Astrocyte of the cerebellum (primary cell): ENCODE measurements at regions not wholly inside any gene's neighbourhood (a gene's known extent, or its start where the extent isn't known, plus 50 kb on each side); places are given as distances from the start of the nearest gene placed in this dataset.

Source experiments
- DNase-seq: peaks from one replicate; pipeline ENCODE4 v3.0.0-alpha.2; 2011; ENCODE audit warnings: low read depth
- H3K4me3 ChIP-seq: 2 replicates; pipeline ENCODE4 v1.5.1; 2011; ENCODE audit warnings: mild to moderate bottlenecking, low read depth, low read length, moderate library complexity
- in situ Hi-C: cut with HindIII; loops from 2 replicates; pipeline ENCODE4 v1.10.0; 2017; ENCODE audit warnings: low sequenced_read_pairs
- TF ChIP-seq, protein P1 (sequence below): IDR thresholded peaks from 2 replicates; pipeline ENCODE4 v1.5.1; 2012; ENCODE audit warnings: low read length, low read depth, moderate library complexity, mild to moderate bottlenecking; ENCODE audit errors: missing control alignments

DNA sequence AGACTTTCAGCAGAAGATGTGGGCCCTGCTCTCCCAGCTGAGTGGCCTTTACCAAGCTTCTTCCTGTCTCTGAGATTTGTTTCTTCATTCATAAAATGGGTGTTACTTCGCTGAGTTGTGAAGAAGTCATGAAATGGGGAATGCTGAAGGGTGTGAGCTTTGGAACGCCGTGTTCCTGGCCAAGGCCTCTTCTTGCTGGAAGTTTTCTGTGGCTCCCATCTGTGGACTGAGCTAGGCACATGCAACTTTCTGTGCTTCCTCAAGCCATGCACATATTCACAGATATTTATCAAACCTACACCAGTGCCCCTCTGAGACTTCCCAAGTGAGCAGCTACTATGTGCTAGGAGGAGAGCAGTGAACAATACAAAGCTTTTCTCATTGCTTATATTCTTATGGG is 106.3 kb upstream of the JUN start:
- no peak for DNase-seq
- TF ChIP-seq, protein P1, sequence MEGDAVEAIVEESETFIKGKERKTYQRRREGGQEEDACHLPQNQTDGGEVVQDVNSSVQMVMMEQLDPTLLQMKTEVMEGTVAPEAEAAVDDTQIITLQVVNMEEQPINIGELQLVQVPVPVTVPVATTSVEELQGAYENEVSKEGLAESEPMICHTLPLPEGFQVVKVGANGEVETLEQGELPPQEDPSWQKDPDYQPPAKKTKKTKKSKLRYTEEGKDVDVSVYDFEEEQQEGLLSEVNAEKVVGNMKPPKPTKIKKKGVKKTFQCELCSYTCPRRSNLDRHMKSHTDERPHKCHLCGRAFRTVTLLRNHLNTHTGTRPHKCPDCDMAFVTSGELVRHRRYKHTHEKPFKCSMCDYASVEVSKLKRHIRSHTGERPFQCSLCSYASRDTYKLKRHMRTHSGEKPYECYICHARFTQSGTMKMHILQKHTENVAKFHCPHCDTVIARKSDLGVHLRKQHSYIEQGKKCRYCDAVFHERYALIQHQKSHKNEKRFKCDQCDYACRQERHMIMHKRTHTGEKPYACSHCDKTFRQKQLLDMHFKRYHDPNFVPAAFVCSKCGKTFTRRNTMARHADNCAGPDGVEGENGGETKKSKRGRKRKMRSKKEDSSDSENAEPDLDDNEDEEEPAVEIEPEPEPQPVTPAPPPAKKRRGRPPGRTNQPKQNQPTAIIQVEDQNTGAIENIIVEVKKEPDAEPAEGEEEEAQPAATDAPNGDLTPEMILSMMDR: no peak
- no peak overlapping the region for H3K4me3 ChIP-seq
- in situ Hi-C loops: loop anchor here (5.0 kb wide), 1 partner anchor 53 kb away; no protein-coding TSS in a partner anchor

DNA sequence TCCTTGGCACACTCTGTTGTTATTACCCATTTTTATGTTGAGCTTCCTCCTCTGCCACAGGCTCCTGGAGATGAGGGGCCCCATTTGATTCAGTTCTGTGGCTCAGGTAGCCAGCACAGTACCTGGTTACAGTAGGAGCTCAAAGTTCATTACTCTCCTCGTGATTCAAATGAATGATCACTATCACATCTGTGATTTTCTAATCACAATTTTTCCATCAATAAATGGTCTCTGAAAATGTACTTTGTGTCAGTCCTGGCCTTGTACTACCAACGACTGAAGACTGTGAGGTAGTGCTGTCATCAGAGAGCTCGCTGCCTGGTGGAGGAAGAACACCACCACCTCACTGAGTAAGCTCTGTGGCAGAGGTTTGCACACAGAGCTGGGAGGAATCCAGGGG is 106.8 kb upstream of the JUN start:
- H3K4me3 ChIP-seq: no peak overlapping the region
- in situ Hi-C loops: loop anchor here (5.0 kb wide), 1 partner anchor 53 kb away; no protein-coding TSS in a partner anchor
- no peak for DNase-seq
- TF ChIP-seq, protein P1: no peak

DNA sequence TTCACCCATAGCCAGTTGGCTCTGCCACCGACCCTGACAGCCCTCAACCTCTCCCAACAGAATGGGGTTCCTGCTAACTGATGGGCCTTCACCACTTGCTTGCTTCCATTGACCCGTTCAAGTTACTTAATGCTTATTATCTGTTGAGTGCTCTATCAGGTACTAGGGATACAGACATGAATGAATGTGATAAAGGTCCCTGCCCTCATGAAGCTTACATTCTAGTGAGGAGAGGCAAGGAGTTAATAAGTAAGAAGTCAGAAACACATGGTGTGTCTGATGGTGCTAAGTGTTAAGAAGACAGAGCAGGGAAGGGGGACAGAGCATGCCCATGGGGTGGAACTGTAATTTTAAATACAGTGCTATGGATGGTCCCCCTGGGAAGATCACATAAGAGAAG is 107.5 kb upstream of the JUN start:
- no peak overlapping the region for H3K4me3 ChIP-seq
- DNase-seq: no peak
- TF ChIP-seq, protein P1: no peak
- in situ Hi-C loops: loop anchor here (5.0 kb wide), 1 partner anchor 54 kb away; no protein-coding TSS in a partner anchor

DNA sequence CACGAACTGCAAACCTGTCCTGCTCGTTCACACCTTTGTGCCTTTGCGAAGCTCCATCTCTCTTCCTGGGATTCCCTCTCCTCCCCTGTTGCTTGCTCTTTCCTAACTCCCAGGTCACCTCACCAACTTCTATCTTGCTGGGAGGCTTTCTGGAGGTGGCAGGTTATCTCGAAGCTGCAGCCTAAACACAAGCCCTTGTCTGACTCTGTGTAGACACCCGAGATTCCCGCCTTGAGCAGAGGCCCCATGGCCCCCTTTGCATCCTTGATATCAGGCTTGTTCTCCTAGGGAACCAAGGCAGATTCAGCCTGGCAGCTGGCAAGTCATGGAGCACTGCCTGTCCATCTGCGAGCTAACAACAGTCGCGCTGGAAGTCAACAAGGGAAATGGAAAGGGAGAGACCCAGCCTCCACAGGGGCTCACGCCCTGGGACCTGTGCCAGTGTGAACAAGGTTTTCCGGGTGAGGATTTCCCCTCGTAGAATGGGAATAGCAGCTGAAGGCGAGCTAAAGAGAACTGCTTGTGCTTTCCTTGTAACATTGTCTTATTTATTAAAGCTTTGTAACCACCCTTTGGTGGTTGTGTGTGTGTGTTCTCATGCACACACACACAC is 109.5 kb upstream of the JUN start:
- TF ChIP-seq, protein P1: no peak
- in situ Hi-C loops: loop anchor here (5.0 kb wide), 1 partner anchor 56 kb away; no protein-coding TSS in a partner anchor
- no peak overlapping the region for H3K4me3 ChIP-seq
- DNase-seq: no peak

DNA sequence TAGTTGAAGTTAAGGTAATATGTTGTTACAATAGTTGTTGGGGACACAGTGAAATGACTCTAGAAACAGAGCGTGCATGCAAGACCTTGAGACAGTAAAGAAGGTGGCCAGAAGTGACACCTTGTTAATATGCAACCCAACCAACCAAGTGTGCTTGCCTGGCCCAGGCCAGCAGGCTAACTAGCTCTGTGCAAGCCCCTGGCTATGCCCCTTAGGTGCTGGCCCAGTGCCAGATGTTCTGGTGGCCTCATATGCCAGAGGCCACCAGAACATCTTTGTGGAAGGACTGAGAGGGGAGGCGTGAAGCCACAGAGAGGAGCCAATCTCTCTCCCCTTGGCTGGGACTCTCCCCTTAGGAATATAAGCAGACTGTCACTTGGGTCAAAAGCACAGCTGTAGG is 111.2 kb upstream of the JUN start:
- no peak overlapping the region for H3K4me3 ChIP-seq
- in situ Hi-C loops: no loop called here
- TF ChIP-seq, protein P1: no peak
- no peak for DNase-seq

DNA sequence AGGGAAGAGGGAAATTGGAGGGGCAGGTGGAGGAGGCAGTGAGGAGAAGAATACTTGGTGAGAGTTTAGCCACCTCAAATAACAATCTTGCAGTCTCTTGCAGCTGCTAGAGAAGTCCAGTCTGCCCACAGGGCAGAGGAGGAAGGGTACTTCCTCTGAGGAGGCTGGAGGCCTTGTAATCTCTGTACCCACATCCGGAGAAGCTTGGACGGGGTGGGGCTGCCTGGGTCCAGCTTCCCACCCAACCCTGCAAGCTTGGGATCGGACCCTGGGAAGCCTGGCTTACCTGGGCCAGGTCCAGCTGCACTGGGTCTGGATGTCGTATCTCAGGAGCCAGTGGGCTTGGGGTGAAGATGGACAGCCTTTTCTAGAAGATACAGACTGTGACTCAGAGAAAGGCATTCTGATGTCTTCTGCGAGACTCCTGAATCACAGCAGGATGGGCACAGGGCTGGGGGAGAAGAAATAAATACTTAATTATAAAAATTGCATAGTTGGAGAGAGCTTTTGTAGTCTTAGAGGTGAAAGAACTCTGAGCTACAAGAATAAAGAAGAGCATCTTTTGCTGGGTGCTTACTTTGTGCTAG is 111.8 kb upstream of the JUN start:
- in situ Hi-C loops: no loop called here
- DNase-seq: no peak
- no peak overlapping the region for H3K4me3 ChIP-seq
- TF ChIP-seq, protein P1: no peak
